DMS53 (cell line): ENCODE measurements at regions not wholly inside any gene's neighbourhood (a gene's known extent, or its start where the extent isn't known, plus 50 kb on each side); places are given as distances from the start of the nearest gene placed in this dataset.
A peak's percentile ranks its signal among the peaks of the same experiment; 100 is the strongest.

ENCODE experiments used
- DNase-seq: peaks from one replicate; lab custom pipeline; 2025; lab: John Stamatoyannopoulos, UW

GRCh38 chr13:107205318-107206104, 637.6 kb upstream of the ARGLU1 start:
- peak; percentile 55 for DNase-seq

GRCh38 chr13:107203146-107203847, 635.4 kb upstream of the ARGLU1 start:
- peak; percentile 9 for DNase-seq

GRCh38 chr13:107202371-107203023, 634.6 kb upstream of the ARGLU1 start:
- DNase-seq: no peak

GRCh38 chr13:107200491-107200890, 632.6 kb upstream of the ARGLU1 start:
- DNase-seq: peak; percentile 10

- DNase-seq: peak; percentile 81
These were observed 624.4 kb upstream of the ARGLU1 start for GRCh38 chr13:107192289-107192688.

- no peak for DNase-seq
These were observed 622.1 kb upstream of the ARGLU1 start for GRCh38 chr13:107190065-107190464.

- DNase-seq: no peak
These were observed 618.0 kb upstream of the ARGLU1 start for GRCh38 chr13:107185889-107186288.

- peak; percentile 85 for DNase-seq
These were observed 602.5 kb upstream of the ARGLU1 start for GRCh38 chr13:107170270-107170931.

GRCh38 chr13:107157271-107157670, 589.3 kb upstream of the ARGLU1 start:
- no peak for DNase-seq

- DNase-seq: peak; percentile 2
These were observed 576.5 kb upstream of the ARGLU1 start for GRCh38 chr13:107144432-107144831.

- DNase-seq: no peak
These were observed 573.8 kb upstream of the ARGLU1 start for GRCh38 chr13:107141767-107142166.

- DNase-seq: no peak
These were observed 571.1 kb upstream of the ARGLU1 start for GRCh38 chr13:107139006-107139405.

- DNase-seq: no peak
These were observed 570.5 kb upstream of the ARGLU1 start for GRCh38 chr13:107138486-107138885.

- DNase-seq: no peak
These were observed 566.0 kb upstream of the ARGLU1 start for GRCh38 chr13:107133950-107134349.

GRCh38 chr13:107130566-107130965, 562.6 kb upstream of the ARGLU1 start:
- no peak for DNase-seq

GRCh38 chr13:107124730-107125129, 556.8 kb upstream of the ARGLU1 start:
- no peak for DNase-seq

GRCh38 chr13:107124129-107124718, 556.3 kb upstream of the ARGLU1 start:
- peak; percentile 25 for DNase-seq

- DNase-seq: no peak
These were observed 553.9 kb upstream of the ARGLU1 start for GRCh38 chr13:107121793-107122192.

GRCh38 chr13:107119989-107120881, 552.3 kb upstream of the ARGLU1 start:
- DNase-seq: no peak

- DNase-seq: no peak
These were observed 550.6 kb upstream of the ARGLU1 start for GRCh38 chr13:107118506-107118905.
